Omental fat pad (tissue), 3 donors: ENCODE measurements at regions not wholly inside any gene's neighbourhood (a gene's known extent, or its start where the extent isn't known, plus 50 kb on each side); places are given as distances from the start of the nearest gene placed in this dataset.
A peak's percentile ranks its signal among the peaks of the same experiment; 100 is the strongest.

ENCODE experiments used
- ATAC-seq: fragments of 150-250 bp; one replicate; pipeline ENCODE4 v1.9.1; 2016; ENCODE audit warnings: mild to moderate bottlenecking, moderate library complexity; ENCODE audit not compliant: low FRiP score
- DNase-seq: peaks from one replicate; pipeline ENCODE4 v3.0.0-alpha.2; 2019; ENCODE audit warnings: low spot score
- CTCF ChIP-seq, 3 donors: fragments of 450-650 bp; IDR thresholded peaks; one replicate each; pipeline ENCODE4 v1.5.1; 2016 to 2017; ENCODE audit warnings: antibody characterized with exemption in 3 of 3, mild to moderate bottlenecking in 3 of 3, moderate library complexity in 2 of 3

- no peak for TF ChIP-seq CTCF (IDR thresholded peaks at IDR 0.05)
- DNase-seq (no peak), ATAC-seq (no peak)
These were observed 72.8 kb upstream of the ITGA11 start for GRCh38 chr15:68504681-68505170.

DNA sequence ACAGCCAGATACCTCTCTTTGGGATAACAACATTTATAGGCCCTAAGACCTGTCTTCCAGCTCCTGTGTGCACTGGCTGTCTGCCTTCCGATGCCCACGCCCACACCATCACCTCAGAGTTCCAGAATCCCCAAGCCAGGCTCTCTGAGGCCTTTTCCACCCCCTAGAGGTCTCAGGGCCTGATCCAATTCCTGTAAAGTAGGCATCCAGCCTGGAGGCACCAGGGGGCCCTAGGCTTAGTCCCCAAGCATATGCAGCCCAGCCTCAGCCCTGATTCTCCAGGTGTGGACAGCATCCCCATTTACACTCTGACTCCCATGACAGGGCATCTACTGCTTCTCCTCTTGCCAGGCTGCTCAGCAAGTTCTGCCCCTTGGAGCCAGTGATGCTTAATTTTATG is 72.7 kb upstream of the CORO2B start:
- DNase-seq, result no peak
- TF ChIP-seq CTCF (IDR thresholded peaks at IDR 0.05), result no peak
- ATAC-seq, result no peak

- ATAC-seq, result no peak
- no peak for TF ChIP-seq CTCF (IDR thresholded peaks at IDR 0.05)
- no peak for DNase-seq
These were observed 71.3 kb upstream of the CORO2B start for GRCh38 chr15:68507447-68507846.

DNA sequence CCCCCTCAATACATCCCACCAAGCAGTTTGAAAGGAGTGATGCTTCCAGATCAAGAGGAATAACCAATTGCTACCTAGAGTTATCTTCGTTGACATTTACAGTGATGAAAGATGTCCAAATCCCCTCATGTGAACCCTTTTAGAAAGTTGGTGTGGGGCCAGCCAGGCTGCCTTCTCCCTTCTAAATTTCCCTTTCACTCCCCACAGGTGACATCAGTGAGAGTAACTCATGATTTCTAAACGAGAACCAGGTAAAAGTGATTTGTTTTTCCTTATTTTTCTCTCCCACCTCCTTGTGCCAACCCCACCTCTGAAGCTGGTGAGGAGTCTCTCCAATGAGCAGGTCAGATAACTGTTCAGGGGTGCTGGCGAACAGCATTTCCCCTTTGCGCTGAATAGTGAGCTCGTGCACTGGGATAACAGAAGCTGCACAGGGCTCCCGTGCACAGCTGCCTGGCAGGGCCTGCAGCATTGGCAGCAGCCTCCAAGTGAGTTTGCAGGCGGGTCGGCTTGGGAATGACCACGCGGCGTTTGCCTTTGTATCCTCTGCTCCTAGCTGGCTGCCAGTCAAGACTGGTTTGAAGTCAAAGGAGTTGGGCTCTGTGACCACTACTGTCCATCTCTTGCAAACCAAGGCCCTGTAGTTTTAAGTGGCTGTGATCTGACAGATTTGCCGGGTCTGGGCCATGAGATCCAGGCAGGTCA is 70.2 kb upstream of the CORO2B start:
- no peak for ATAC-seq
- no peak for TF ChIP-seq CTCF (IDR thresholded peaks at IDR 0.05)
- DNase-seq, result no peak

- ATAC-seq (no peak), DNase-seq (no peak)
- no peak for TF ChIP-seq CTCF (IDR thresholded peaks at IDR 0.05)
These were observed 68.2 kb upstream of the CORO2B start for GRCh38 chr15:68510558-68510957.

- no peak for DNase-seq
- ATAC-seq, result peak; percentile 29
These were observed 67.5 kb upstream of the CORO2B start for GRCh38 chr15:68511073-68511991.

More at GRCh38 chr15:68511073-68511991, 67.5 kb upstream of the CORO2B start:
- TF ChIP-seq CTCF (IDR thresholded peaks at IDR 0.05), result no peak
